ENCODE measurements at regions not wholly inside any gene's neighbourhood (a gene's known extent, or its start where the extent isn't known, plus 50 kb on each side); places are given as distances from the start of the nearest gene placed in this dataset.

GRCh38 chr2:187075199-187075635, 226.2 kb upstream of the ZSWIM2 start:
- TF ChIP-seq EP300 (IDR thresholded peaks at IDR 0.05) (no peak), POLR2AphosphoS5 (IDR thresholded peaks at IDR 0.05) (no peak), CTCF (IDR thresholded peaks at IDR 0.05) (no peak), POLR2A (IDR thresholded peaks at IDR 0.05) (no peak)
- H3K27ac ChIP-seq = no peak overlapping the region
- ATAC-seq = no peak
- no peaks in the 10 kb centered on the region for H3K4me1 ChIP-seq
- no peak overlapping the region for H3K4me3 ChIP-seq
- H3K9me3 ChIP-seq = peaks cover 0 to 3% (median 0%) of the 10 kb centered on the region in 3 donors
- no peaks in the 10 kb centered on the region for H3K27me3 ChIP-seq
- H3K36me3 ChIP-seq = no peaks in the 10 kb centered on the region
- 74 to 75% methylated on average over 3 to 4 of the region's 4 CpGs for WGBS, 2 donors (ENCODE audit: low coverage in 1 of 2)

GRCh38 chr2:187058198-187058597, 209.2 kb upstream of the ZSWIM2 start:
- no peaks in the 10 kb centered on the region for H3K4me1 ChIP-seq
- H3K27me3 ChIP-seq = no peaks in the 10 kb centered on the region
- H3K27ac ChIP-seq = no peak overlapping the region
- no peaks in the 10 kb centered on the region for H3K36me3 ChIP-seq
- no peak for ATAC-seq
- no peak overlapping the region for H3K4me3 ChIP-seq
- TF ChIP-seq CTCF (IDR thresholded peaks at IDR 0.05) (no peak), POLR2AphosphoS5 (IDR thresholded peaks at IDR 0.05) (no peak), POLR2A (IDR thresholded peaks at IDR 0.05) (no peak), EP300 (IDR thresholded peaks at IDR 0.05) (no peak)
- H3K9me3 ChIP-seq = no peaks in the 10 kb centered on the region

GRCh38 chr2:187057466-187057865, 208.5 kb upstream of the ZSWIM2 start:
- Histone ChIP-seq H3K4me3 (no peak overlapping the region), H3K9me3 (no peaks in the 10 kb centered on the region), H3K27me3 (no peaks in the 10 kb centered on the region), H3K36me3 (no peaks in the 10 kb centered on the region), H3K27ac (no peak overlapping the region), H3K4me1 (no peaks in the 10 kb centered on the region)
- TF ChIP-seq POLR2AphosphoS5 (IDR thresholded peaks at IDR 0.05) = no peak
- no peak for TF ChIP-seq EP300 (IDR thresholded peaks at IDR 0.05)
- no peak for TF ChIP-seq POLR2A (IDR thresholded peaks at IDR 0.05)
- TF ChIP-seq CTCF (IDR thresholded peaks at IDR 0.05) = no peak
- 33 to 79% methylated on average over 1 of the region's 1 CpG for WGBS, 2 donors (ENCODE audit: low coverage in 1 of 2)
- ATAC-seq = no peak

GRCh38 chr2:187056416-187057334, 207.7 kb upstream of the ZSWIM2 start:
- H3K27me3 ChIP-seq = no peaks in the 10 kb centered on the region
- no peak overlapping the region for H3K27ac ChIP-seq
- H3K4me3 ChIP-seq = no peak overlapping the region
- no peak for ATAC-seq
- no peaks in the 10 kb centered on the region for H3K36me3 ChIP-seq
- TF ChIP-seq POLR2A (IDR thresholded peaks at IDR 0.05) = no peak
- no peak for TF ChIP-seq POLR2AphosphoS5 (IDR thresholded peaks at IDR 0.05)
- TF ChIP-seq CTCF (IDR thresholded peaks at IDR 0.05) = no peak
- TF ChIP-seq EP300 (IDR thresholded peaks at IDR 0.05) = no peak
- no peaks in the 10 kb centered on the region for H3K9me3 ChIP-seq
- 91 to 97% methylated on average over 3 to 4 of the region's 4 CpGs for WGBS, 2 donors (ENCODE audit: low coverage in 1 of 2)
- no peaks in the 10 kb centered on the region for H3K4me1 ChIP-seq

- Histone ChIP-seq H3K4me1 (no peaks in the 10 kb centered on the region), H3K9me3 (no peaks in the 10 kb centered on the region)
Measured at GRCh38 chr2:187055463-187055862, 206.5 kb upstream of the ZSWIM2 start.

More at GRCh38 chr2:187055463-187055862, 206.5 kb upstream of the ZSWIM2 start:
- H3K27ac ChIP-seq = no peak overlapping the region
- no peak overlapping the region for H3K4me3 ChIP-seq
- no peaks in the 10 kb centered on the region for H3K27me3 ChIP-seq
- no peak for TF ChIP-seq EP300 (IDR thresholded peaks at IDR 0.05)
- no peak for TF ChIP-seq POLR2AphosphoS5 (IDR thresholded peaks at IDR 0.05)
- TF ChIP-seq POLR2A (IDR thresholded peaks at IDR 0.05) = no peak
- no peak for TF ChIP-seq CTCF (IDR thresholded peaks at IDR 0.05)
- WGBS, 2 donors (ENCODE audit: low coverage in 1 of 2) = 29% methylated on average over 1 of the region's 1 CpG; no CpG with 5 or more reads in 1 of the 2 donors
- no peak for ATAC-seq
- no peaks in the 10 kb centered on the region for H3K36me3 ChIP-seq

All from gastroesophageal sphincter (tissue), 4 donors.